ENCODE measurements at regions not wholly inside any gene's neighbourhood (a gene's known extent, or its start where the extent isn't known, plus 50 kb on each side); places are given as distances from the start of the nearest gene placed in this dataset.

DNA sequence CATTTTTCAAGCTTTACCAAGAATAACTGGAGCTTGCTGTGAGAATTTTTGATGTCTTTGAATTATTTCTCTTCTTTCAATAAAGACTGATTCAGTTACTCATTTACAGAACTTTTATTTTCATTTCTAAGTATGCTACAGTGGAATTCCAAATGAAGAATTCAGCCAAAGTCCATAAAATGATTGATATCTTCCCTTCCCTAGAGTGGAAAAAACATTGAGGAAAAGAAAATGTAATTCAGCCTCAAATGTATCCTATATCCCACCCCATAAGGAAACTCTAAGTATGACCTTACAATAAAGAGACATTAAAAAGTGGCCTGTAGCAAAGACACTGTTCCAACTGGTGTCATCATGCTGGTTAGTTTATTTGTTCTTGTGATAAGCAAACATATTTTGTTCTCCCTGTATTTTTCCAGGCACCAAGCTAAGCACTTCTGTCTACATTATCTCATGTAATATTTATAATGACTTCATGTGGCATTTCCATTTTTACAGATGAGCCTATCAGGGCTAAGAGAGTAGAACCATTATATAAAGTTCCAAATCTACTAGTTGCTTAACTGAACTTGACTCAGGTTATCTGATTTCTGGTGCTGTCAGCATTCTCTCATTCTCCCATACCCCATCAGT is 450.4 kb downstream of the NEBL start (continued):
- TF ChIP-seq, protein P1, sequence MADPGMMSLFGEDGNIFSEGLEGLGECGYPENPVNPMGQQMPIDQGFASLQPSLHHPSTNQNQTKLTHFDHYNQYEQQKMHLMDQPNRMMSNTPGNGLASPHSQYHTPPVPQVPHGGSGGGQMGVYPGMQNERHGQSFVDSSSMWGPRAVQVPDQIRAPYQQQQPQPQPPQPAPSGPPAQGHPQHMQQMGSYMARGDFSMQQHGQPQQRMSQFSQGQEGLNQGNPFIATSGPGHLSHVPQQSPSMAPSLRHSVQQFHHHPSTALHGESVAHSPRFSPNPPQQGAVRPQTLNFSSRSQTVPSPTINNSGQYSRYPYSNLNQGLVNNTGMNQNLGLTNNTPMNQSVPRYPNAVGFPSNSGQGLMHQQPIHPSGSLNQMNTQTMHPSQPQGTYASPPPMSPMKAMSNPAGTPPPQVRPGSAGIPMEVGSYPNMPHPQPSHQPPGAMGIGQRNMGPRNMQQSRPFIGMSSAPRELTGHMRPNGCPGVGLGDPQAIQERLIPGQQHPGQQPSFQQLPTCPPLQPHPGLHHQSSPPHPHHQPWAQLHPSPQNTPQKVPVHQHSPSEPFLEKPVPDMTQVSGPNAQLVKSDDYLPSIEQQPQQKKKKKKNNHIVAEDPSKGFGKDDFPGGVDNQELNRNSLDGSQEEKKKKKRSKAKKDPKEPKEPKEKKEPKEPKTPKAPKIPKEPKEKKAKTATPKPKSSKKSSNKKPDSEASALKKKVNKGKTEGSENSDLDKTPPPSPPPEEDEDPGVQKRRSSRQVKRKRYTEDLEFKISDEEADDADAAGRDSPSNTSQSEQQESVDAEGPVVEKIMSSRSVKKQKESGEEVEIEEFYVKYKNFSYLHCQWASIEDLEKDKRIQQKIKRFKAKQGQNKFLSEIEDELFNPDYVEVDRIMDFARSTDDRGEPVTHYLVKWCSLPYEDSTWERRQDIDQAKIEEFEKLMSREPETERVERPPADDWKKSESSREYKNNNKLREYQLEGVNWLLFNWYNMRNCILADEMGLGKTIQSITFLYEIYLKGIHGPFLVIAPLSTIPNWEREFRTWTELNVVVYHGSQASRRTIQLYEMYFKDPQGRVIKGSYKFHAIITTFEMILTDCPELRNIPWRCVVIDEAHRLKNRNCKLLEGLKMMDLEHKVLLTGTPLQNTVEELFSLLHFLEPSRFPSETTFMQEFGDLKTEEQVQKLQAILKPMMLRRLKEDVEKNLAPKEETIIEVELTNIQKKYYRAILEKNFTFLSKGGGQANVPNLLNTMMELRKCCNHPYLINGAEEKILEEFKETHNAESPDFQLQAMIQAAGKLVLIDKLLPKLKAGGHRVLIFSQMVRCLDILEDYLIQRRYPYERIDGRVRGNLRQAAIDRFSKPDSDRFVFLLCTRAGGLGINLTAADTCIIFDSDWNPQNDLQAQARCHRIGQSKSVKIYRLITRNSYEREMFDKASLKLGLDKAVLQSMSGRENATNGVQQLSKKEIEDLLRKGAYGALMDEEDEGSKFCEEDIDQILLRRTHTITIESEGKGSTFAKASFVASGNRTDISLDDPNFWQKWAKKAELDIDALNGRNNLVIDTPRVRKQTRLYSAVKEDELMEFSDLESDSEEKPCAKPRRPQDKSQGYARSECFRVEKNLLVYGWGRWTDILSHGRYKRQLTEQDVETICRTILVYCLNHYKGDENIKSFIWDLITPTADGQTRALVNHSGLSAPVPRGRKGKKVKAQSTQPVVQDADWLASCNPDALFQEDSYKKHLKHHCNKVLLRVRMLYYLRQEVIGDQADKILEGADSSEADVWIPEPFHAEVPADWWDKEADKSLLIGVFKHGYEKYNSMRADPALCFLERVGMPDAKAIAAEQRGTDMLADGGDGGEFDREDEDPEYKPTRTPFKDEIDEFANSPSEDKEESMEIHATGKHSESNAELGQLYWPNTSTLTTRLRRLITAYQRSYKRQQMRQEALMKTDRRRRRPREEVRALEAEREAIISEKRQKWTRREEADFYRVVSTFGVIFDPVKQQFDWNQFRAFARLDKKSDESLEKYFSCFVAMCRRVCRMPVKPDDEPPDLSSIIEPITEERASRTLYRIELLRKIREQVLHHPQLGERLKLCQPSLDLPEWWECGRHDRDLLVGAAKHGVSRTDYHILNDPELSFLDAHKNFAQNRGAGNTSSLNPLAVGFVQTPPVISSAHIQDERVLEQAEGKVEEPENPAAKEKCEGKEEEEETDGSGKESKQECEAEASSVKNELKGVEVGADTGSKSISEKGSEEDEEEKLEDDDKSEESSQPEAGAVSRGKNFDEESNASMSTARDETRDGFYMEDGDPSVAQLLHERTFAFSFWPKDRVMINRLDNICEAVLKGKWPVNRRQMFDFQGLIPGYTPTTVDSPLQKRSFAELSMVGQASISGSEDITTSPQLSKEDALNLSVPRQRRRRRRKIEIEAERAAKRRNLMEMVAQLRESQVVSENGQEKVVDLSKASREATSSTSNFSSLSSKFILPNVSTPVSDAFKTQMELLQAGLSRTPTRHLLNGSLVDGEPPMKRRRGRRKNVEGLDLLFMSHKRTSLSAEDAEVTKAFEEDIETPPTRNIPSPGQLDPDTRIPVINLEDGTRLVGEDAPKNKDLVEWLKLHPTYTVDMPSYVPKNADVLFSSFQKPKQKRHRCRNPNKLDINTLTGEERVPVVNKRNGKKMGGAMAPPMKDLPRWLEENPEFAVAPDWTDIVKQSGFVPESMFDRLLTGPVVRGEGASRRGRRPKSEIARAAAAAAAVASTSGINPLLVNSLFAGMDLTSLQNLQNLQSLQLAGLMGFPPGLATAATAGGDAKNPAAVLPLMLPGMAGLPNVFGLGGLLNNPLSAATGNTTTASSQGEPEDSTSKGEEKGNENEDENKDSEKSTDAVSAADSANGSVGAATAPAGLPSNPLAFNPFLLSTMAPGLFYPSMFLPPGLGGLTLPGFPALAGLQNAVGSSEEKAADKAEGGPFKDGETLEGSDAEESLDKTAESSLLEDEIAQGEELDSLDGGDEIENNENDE (IDR thresholded peaks at IDR 0.05; ENCODE audit: insufficient replicate concordance, low read length), result no peak
- TF ChIP-seq MAFK (IDR thresholded peaks at IDR 0.05; ENCODE audit: low read depth, low read length), result no peak
- no peak for TF ChIP-seq KDM5A (IDR thresholded peaks at IDR 0.05; ENCODE audit: low read length)
- no peak for TF ChIP-seq RAD21 (IDR thresholded peaks at IDR 0.05 in 1 of 2, conservative IDR thresholded peaks at IDR 0.05 in 1 of 2; ENCODE audit: low read depth in 2 of 2, low read length in 2 of 2)
- no peak for TF ChIP-seq KDM4A (IDR thresholded peaks at IDR 0.05; ENCODE audit: low read depth, low read length, severe bottlenecking)
- no peak for TF ChIP-seq JUND (IDR thresholded peaks at IDR 0.05; ENCODE audit: low read length)

All from H1 (cell line).